Amygdala (tissue), 56 donors: ENCODE measurements at regions not wholly inside any gene's neighbourhood (a gene's known extent, or its start where the extent isn't known, plus 50 kb on each side); places are given as distances from the start of the nearest gene placed in this dataset.

Experiments used
- DNase-seq, 56 donors: peaks; one replicate each; lab custom pipeline; 2025; lab: John Stamatoyannopoulos, UW

GRCh38 chr2:34388446-34388845 lies 789.3 kb upstream of the FAM98A start:
- no peak for DNase-seq

GRCh38 chr2:34387536-34387935 lies 788.4 kb upstream of the FAM98A start:
- DNase-seq, result no peak

- DNase-seq, result no peak
These were observed 780.5 kb upstream of the FAM98A start for GRCh38 chr2:34379586-34379985.

- DNase-seq, result no peak
These were observed 774.6 kb upstream of the FAM98A start for GRCh38 chr2:34373586-34374233.

- no peak for DNase-seq
These were observed 773.9 kb upstream of the FAM98A start for GRCh38 chr2:34372967-34373366.

- no peak for DNase-seq
These were observed 772.6 kb upstream of the FAM98A start for GRCh38 chr2:34371711-34372110.

- no peak for DNase-seq
These were observed 769.2 kb upstream of the FAM98A start for GRCh38 chr2:34368304-34368703.

- DNase-seq, result no peak
These were observed 766.8 kb upstream of the FAM98A start for GRCh38 chr2:34365932-34366331.

- no peak for DNase-seq
These were observed 766.4 kb upstream of the FAM98A start for GRCh38 chr2:34365512-34365911.

GRCh38 chr2:34353509-34354113 lies 754.5 kb upstream of the FAM98A start:
- DNase-seq, result no peak

- DNase-seq, result no peak
These were observed 750.4 kb upstream of the FAM98A start for GRCh38 chr2:34349527-34349926.

- no peak for DNase-seq
These were observed 745.9 kb upstream of the FAM98A start for GRCh38 chr2:34345030-34345429.

GRCh38 chr2:34340307-34340706 lies 741.2 kb upstream of the FAM98A start:
- DNase-seq, result no peak

GRCh38 chr2:34337735-34338134 lies 738.6 kb upstream of the FAM98A start:
- DNase-seq, result no peak

- DNase-seq, result no peak
These were observed 733.7 kb upstream of the FAM98A start for GRCh38 chr2:34332813-34333212.

- DNase-seq, result no peak
These were observed 721.0 kb upstream of the FAM98A start for GRCh38 chr2:34320056-34320455.

GRCh38 chr2:34317797-34318196 lies 718.7 kb upstream of the FAM98A start:
- DNase-seq, result no peak

GRCh38 chr2:34316788-34317187 lies 717.7 kb upstream of the FAM98A start:
- DNase-seq, result no peak

- no peak for DNase-seq
These were observed 712.7 kb upstream of the FAM98A start for GRCh38 chr2:34311816-34312215.

- no peak for DNase-seq
These were observed 709.0 kb upstream of the FAM98A start for GRCh38 chr2:34308140-34308539.

- DNase-seq, result no peak
These were observed 708.5 kb upstream of the FAM98A start for GRCh38 chr2:34307636-34308035.

- DNase-seq, result no peak
These were observed 707.6 kb upstream of the FAM98A start for GRCh38 chr2:34306745-34307144.

GRCh38 chr2:34305587-34305986 lies 706.5 kb upstream of the FAM98A start:
- DNase-seq, result no peak
